GM12872 (cell line): ENCODE measurements at regions not wholly inside any gene's neighbourhood (a gene's known extent, or its start where the extent isn't known, plus 50 kb on each side); places are given as distances from the start of the nearest gene placed in this dataset.

Experiments
- TF ChIP-seq, protein P1 (sequence below): IDR thresholded peaks from 3 replicates; pipeline ENCODE4 v1.5.1; 2011; ENCODE audit warnings: low read depth, mild to moderate bottlenecking, low read length, moderate library complexity; ENCODE audit not compliant: insufficient read depth

DNA sequence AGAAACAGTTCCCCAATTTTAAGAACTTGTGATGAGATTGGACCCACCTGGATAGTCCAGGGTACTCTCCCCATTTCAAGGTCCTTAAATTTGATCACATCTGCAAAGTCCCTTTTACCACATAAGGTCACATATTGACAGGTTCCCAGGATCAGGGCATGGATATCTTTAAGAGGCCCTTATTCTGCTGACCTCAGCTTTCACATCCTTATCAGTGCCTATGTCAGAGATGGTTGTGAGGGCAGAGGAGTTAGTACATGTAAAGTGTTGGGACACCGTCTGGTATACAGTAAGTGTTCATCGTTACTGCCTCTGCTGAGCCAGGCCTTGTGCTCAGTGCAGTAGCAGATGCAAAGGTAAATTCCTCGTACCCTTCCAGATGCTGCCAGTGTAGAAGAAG lies 375.4 kb upstream of the ASIC2 start:
- TF ChIP-seq, protein P1, sequence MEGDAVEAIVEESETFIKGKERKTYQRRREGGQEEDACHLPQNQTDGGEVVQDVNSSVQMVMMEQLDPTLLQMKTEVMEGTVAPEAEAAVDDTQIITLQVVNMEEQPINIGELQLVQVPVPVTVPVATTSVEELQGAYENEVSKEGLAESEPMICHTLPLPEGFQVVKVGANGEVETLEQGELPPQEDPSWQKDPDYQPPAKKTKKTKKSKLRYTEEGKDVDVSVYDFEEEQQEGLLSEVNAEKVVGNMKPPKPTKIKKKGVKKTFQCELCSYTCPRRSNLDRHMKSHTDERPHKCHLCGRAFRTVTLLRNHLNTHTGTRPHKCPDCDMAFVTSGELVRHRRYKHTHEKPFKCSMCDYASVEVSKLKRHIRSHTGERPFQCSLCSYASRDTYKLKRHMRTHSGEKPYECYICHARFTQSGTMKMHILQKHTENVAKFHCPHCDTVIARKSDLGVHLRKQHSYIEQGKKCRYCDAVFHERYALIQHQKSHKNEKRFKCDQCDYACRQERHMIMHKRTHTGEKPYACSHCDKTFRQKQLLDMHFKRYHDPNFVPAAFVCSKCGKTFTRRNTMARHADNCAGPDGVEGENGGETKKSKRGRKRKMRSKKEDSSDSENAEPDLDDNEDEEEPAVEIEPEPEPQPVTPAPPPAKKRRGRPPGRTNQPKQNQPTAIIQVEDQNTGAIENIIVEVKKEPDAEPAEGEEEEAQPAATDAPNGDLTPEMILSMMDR: no peak

DNA sequence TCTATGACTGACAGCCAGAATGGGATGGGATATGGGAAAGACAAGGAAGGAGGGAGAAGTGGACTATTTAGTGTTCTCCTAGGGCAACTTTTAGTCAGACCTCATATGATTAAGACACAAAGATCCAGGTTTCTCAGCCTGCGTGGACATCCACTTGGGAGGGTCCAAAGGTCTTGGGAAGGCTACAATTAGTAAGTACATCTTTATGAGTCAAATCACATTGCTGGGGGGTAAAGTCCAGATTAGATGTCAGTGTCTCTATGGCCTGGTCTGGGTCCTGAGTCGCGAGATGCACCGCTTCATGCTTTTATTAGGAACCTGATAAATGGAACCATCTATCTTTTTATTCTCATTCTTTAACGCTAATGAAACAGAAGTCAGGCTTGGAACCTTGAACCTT lies 378.4 kb upstream of the ASIC2 start:
- TF ChIP-seq, protein P1: no peak

DNA sequence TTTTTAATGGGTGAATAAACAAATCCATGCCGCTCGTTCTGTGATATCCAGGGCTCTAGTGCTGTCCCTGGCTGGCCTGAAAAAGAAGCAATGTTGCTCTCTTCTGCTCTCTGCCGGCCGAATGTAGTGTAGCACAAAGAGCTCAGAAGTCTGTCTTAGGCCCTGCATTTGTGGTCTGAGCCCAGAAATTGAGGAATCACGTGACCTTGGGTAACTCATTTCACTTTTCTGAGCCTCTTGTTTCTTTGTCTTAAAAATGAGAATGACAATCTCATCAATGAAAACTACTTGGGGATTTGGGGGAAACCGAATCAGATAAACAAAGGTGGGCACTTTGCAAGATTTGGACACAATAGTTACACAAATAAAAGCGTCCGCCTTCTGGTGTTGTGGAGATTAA lies 381.6 kb upstream of the ASIC2 start:
- TF ChIP-seq, protein P1: peak; percentile 84

DNA sequence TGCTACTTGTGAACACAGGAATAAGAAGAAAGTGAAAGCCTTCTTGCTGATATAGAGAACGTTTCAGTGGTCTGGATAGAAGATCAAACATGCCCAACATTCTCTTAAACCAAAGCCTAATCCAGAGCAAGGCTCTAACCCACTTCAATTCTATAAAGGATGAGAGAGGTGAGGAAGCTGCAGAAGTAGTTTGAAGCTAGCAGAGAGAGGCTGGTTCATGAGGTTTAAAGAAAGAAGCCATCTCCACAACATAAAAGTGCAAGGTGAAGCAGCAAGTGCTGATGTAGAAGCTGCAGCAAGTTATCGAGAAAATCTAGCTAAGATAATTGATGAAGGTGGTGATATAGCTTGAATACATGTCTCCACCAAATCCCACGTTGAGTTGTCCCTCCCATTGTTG lies 383.3 kb upstream of the ASIC2 start:
- TF ChIP-seq, protein P1: no peak

DNA sequence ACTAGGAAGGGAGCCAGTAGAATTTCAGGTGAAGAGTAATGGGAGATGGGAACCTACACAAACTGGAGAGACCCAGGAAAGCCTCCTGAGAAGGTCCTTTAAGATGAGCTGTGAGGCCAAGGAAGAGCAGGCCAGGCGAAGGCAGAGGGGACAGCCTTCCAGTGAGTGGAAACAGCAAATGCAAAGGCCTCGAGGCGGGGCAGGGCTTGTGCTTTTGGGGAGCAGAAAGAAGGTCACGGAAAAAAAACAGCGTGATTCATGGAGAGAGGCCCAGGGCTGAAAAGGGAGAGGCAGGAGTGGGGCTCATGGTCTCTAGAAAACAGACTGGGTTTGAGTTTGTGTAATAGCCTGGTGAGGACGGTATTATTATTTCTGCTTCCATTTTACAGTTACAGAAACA lies 386.5 kb upstream of the ASIC2 start:
- TF ChIP-seq, protein P1: no peak

- TF ChIP-seq, protein P1: no peak
These were observed 387.4 kb upstream of the ASIC2 start for GRCh38 chr17:33680472-33680871.

DNA sequence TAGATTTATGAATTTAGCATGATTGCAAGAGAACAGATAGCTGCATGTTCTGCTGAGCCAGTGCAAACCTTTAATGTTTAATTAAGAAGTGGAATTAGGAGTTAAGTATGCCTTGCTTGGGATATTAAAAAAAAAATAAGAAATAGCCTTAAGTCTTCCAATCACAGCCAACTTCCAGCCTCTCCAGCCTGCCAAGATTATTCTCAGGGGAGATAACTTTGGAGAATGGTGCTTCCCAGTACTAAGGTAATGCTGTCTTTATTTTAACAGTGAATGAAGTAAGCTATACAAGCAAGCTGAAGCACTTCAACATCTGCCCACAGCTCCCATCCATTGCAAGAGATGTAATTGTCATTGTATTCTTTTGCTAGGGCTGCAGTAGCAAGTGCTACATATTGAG lies 389.5 kb upstream of the ASIC2 start:
- TF ChIP-seq, protein P1: no peak

- TF ChIP-seq, protein P1: no peak
These were observed 391.6 kb upstream of the ASIC2 start for GRCh38 chr17:33684735-33685134.
